DMS153 (cell line): ENCODE measurements at regions not wholly inside any gene's neighbourhood (a gene's known extent, or its start where the extent isn't known, plus 50 kb on each side); places are given as distances from the start of the nearest gene placed in this dataset.
"Not testable (repeated sequence)": the region's sequence is repeated elsewhere in the genome, so short reads cannot be mapped to it uniquely, and the experiment has no call there.

Experiments used
- DNase-seq: peaks from one replicate; lab custom pipeline; 2025; lab: John Stamatoyannopoulos, UW

- not testable (repeated sequence) for DNase-seq
Measured at GRCh38 chr4:52157071-52157470, 106.0 kb downstream of the SPATA18 start.

DNA sequence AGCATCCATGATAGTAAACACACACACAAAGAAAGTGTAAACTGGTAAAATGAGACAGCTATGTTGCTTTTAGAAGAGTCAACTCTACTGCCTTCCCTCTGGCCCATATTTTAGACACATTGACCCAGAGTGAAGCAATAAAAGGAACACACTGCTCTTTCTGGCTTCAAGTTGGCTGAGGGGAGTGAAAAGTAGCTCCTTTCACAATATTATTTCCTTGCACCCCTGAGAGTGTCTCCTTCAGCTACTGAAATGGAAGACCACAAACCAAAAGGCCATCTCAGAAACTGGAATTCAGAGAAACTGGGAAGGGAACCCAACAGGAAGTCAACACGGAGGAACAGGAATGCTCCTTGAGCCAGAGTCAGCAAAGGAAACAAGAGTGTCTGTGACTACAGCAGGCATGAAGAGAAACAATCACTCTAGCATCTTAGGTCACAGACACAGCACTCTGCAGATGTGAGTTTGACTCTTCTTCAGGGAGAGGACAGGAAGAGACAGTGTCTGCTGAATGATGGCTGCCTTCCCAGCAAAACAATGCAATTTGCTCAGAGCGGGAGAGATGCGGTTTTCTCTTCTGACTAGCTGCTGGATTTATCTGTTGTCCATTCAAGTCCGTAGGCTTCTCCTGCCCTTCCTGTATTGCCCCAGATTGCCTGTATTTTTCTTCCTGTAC, 106.7 kb downstream of the SPATA18 start:
- DNase-seq: no peak

DNA sequence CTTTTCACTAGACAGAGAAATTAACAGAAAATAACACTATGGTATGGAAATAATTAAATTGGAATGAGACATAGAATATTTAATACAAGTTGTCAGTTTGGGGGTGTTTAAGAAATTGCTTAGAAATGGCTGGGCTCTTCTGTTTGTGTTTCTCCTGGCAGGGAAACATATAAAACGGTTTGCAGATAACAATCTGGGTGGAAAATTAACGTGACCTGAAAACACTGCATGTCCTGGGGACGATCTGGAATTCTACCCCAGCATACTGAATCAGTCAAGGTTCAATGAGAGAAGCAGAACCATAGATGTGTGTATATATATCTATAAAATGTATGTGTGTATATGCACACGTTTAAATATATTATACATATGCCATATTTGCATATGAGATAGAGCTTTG, 109.8 kb downstream of the SPATA18 start:
- DNase-seq: no peak

DNA sequence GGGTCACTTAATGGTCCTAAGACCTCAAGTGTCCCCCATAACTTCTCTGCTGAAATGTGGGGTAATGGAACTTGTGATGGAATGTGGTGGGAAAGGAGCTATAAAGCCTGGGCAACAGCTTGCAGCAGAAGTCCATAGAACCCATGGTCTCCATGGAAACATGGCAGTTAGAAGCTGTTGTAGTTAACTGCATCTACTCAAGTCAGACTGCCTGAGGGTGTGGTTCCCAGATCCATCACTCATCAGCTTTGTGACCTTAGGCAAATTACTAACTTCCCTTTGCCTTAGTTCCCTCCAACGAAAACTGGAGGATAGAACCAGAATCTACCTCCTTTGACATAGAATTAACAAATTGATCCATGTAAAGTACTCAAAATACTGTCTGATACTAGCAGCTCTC, 113.0 kb downstream of the SPATA18 start:
- DNase-seq: no peak

GRCh38 chr4:52172166-52172565, 121.1 kb downstream of the SPATA18 start:
- DNase-seq: no peak

GRCh38 chr4:52173470-52174045, 122.5 kb downstream of the SPATA18 start:
- DNase-seq: no peak

DNA sequence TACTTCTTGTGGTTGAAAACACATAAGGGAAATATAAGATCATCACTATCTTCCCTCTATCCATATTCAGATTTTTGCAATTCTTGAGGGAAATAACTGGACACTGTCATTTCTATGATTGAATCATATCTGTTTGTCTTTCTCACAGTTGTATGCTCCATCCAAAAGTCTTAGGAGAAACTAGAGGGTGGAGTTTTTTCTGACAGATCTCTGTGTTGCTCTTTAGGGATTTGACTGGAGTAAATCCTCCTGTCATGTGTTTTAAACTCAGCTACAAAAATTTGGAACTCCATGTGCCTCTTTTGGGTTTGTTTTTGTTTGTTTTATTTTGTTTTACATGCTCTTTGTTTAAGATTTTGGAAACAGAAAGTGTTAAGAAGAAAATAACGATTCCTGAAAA, 136.5 kb downstream of the SPATA18 start:
- DNase-seq: no peak

DNA sequence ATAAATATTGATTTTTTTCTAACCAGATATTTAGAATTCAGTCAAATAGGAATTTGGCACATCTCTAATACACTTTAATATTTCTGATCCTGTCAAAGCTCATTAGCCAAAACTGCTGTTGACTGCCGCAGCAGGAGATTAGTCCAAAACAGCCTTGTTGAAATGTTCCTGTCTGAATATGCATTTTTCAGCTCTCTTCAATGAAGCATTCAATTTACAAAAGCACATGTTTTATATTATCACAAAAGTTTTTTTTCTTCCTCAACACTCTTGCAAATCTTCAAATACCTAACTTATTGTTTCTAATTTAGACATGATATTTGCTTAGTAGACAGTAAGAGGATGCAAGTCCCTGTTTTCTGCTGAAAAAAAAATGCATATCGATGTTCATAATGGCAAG, 140.9 kb downstream of the SPATA18 start:
- DNase-seq: no peak

DNA sequence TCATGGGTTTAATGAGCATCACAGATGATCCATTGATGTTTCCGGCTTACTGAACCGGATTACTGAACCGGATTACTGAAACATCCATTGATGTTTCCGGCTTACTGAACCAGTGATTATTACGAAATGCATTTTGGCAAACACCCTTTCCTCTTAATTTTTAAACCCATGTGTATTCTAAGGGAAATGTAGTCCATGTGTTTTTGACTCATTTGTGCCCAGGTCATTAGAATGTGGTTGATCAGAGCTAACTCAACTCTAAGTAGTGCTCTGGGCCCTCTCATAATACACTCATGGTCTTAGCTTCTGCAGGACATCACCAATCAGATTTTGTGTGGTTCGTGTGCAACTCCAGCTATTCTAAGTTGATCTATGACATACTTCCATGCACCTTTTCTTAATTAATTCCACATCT, 141.6 kb downstream of the SPATA18 start:
- DNase-seq: no peak

DNA sequence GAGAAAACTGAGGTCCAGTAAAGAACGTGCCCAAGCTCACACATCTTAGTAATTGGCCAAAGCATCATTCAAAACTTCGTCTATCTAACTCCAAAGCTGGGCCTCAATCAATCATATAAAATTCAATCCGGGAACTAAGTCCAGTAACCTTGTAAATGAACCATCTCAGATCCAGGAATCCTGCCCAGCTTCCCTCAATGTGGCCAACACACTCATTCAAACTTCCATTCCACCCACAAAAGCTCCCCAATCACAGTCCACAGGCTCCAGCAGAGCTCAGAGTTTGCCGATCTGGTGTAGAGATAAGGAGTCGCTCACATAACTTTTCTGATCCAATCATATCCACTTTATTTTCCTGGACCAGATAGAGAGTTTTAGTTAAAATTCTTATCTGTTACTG, 144.8 kb downstream of the SPATA18 start:
- DNase-seq: no peak

GRCh38 chr4:52196606-52197130, 145.6 kb downstream of the SPATA18 start:
- no peak for DNase-seq

GRCh38 chr4:52197306-52197705, 146.2 kb downstream of the SPATA18 start:
- DNase-seq: no peak

GRCh38 chr4:52198294-52198693, 147.2 kb downstream of the SPATA18 start:
- no peak for DNase-seq

GRCh38 chr4:52199574-52200338, 148.7 kb downstream of the SPATA18 start:
- DNase-seq: no peak

GRCh38 chr4:52200339-52200725, 149.2 kb downstream of the SPATA18 start:
- DNase-seq: no peak

DNA sequence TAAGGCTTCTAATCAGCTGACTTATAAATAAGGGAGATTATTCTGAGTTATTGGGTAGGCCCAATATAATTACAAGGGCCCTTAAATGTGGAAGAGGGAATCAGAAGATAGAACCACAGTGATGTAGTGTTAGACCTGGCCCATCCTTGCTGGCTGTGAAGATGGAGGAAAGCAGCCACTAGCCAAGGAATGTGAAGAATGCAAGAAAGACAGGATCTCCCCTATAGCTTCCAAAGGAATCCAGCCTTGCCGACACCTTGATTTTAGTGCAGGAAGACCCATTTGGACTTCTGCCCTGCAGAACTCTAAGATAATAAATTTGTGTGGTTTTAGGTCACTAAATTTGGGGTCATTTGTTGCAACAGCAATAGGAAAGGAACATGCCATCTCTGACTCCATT, 150.6 kb downstream of the SPATA18 start:
- DNase-seq: no peak

- no peak for DNase-seq
Measured at GRCh38 chr4:52202251-52202779, 151.2 kb downstream of the SPATA18 start.

- DNase-seq: no peak
Measured at GRCh38 chr4:52202931-52203330, 151.8 kb downstream of the SPATA18 start.

DNA sequence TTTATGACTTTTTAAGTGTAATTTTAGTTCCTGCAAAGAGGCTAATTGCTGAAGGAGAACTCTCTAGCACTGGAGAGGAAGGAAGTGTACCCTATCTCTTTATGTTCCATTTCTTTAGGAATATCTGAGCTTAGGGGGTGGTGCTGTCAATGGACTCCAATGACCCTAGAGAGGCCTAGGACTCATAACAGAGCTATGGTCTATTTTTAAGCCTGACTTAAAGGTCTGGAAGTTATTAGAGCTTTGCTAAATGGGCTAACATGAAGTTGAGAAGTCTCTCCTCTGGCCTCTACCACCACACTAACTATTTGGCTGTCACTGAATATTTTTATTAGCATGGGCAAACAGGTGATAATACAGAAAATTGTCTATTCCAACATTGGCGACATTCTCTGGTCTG, 152.2 kb downstream of the SPATA18 start:
- DNase-seq: no peak

DNA sequence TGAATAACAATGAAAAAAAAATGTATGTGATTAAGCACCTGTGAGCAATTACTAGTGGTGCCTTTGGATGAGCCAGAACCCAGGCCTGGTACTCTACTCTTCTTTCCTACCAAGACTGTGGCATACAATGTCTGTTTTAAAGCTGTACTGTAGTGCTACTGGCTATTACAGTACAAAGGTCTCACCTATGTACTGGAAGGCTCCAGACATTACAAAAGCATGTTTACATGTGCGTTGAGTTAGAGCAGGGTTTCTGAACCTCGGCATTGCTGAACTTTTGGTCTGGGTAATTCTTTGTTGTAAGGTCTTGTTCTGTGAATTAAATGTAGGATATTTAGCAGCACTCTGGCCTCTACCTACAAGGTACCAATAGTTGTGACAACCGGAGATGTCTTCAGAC, 153.8 kb downstream of the SPATA18 start:
- no peak for DNase-seq

DNA sequence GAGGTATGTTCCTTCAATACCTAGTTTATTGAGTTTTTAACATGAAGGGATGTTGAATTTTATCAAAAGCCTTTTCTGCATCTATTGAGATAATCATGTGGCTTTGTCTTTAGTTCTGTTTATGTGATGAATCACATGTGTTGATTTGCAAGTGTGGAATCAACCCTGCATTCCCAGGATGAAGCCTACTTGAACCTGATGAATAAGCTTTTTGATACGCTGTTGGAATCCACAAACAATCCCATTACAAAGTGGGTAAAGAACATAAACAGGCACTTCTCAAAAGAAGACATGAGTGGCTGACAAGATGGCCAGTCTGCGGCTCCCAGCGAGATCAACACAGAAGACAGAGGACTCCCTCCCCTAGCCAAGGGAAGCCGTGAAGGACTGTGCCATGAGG, 156.0 kb downstream of the SPATA18 start:
- DNase-seq: not testable (repeated sequence)

DNA sequence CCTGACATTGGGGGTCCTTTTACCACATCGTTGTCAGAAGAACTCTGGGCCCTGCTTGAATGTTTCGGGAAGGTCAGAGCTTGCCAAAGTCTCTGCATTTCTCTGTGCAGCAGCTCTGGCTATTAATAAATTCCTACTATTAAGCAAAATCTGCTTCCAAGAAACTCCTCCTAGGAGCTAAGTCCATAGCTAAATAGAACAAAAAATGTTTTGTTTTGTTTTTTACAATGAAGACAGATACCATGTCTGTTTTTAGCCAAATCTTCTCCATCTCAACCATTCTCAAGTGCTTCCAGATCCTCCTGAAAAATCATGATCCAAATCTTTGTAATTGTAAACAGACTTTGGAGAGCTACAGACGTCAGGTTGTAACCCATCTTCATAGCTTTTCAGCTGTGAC, 161.6 kb downstream of the SPATA18 start:
- no peak for DNase-seq

GRCh38 chr4:52231526-52231925, 180.4 kb downstream of the SPATA18 start:
- no peak for DNase-seq
